ENCODE measurements at regions not wholly inside any gene's neighbourhood (a gene's known extent, or its start where the extent isn't known, plus 50 kb on each side); places are given as distances from the start of the nearest gene placed in this dataset.

DNA sequence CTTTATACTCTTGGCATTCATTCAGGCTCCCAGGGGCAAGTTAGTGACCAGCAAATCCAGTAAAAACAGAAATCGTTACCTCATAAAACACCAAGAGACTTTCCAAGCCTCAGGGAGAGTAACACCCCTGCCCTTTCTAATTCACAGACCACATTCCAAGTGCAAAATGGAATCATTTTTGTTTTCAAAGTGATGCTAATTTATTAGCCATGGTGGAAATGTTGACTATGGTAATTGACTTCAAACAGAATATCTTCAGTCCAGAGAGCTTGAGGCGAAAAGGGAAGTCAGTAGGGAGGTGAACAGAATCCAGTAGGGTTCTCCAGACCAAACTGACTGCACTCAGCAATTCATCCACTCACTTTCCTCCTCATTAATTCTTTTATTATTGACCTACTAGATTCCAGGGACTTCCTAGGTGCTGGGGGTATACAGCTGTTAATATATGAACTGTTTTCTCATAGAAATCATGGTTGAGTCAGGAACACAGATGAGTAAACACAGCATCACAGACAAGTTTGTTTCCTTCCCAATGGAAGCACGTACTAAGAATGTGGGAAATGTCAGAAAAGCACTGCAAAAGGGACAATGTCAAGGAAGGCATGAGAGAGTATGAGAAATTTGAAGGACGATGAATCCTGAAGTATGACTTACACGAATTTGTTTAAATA, 388.5 kb upstream of the C1orf87 start:
- POLR2A ChIA-PET (ENCODE audit: partially characterized antibody), result no interaction called here
- H4K5ac ChIP-seq (ENCODE audit: insufficient read length, low read depth, low read length), result no peak overlapping the region
- no peak overlapping the region for H3K27ac ChIP-seq (ENCODE audit: low read depth, low read length)
- no peak overlapping the region for H2BK120ac ChIP-seq (replicated peaks; ENCODE audit: low read depth, low read length)
- no peak overlapping the region for H3K23ac ChIP-seq (ENCODE audit: insufficient read length)
- no peaks in the 10 kb centered on the region for H3K9me3 ChIP-seq (ENCODE audit: insufficient read depth in 2 of 2, low read depth in 1 of 2, low read length in 1 of 2)
- H4K8ac ChIP-seq (ENCODE audit: extremely low read depth, insufficient read depth, low read length), result no peak overlapping the region
- CTCF ChIA-PET (ENCODE audit: partially characterized antibody), result no interaction called here
- H3K4me3 ChIP-seq (ENCODE audit: extremely low read depth in 1 of 4, insufficient read depth in 2 of 4, low read depth in 3 of 4, low read length in 4 of 4), result no peak overlapping the region
- H3K18ac ChIP-seq (ENCODE audit: extremely low read depth, low read length), result no peak overlapping the region
- H2AK5ac ChIP-seq (ENCODE audit: low read depth, low read length), result no peak overlapping the region
- H2BK12ac ChIP-seq (ENCODE audit: low read depth, low read length), result no peak overlapping the region
- FAIRE-seq, result no peak
- DNase-seq (ENCODE audit: low read depth in 1 of 2, low spot score in 2 of 2), result no peak
- no peaks in the 10 kb centered on the region for H3K36me3 ChIP-seq (ENCODE audit: control insufficient read depth in 2 of 4, insufficient read depth in 4 of 4, low read length in 3 of 4)
- no peak overlapping the region for H4K91ac ChIP-seq (replicated peaks; ENCODE audit: insufficient read length, low read length)
- TF ChIP-seq MAFK (IDR thresholded peaks at IDR 0.05; ENCODE audit: low read depth, low read length) (no peak), SP4 (IDR thresholded peaks at IDR 0.05; ENCODE audit: low read length) (no peak), YY1 (IDR thresholded peaks at IDR 0.05; ENCODE audit: low read depth, low read length) (no peak)
- H3K56ac ChIP-seq (replicated peaks; ENCODE audit: insufficient read length, low read depth, low read length), result no peak overlapping the region
- whole genome bisulfite sequencing, 2 experiments (ENCODE audit: extremely low coverage in 1 of 2, insufficient coverage in 1 of 2, insufficient read length in 1 of 2, insufficient replicate concordance in 2 of 2, low coverage in 1 of 2, low lambda C conversion rate in 2 of 2, missing lambda C conversion rate in 1 of 2), result 85% methylated on average over 5 of the region's 5 CpGs; no CpG with 5 or more reads in 1 of the 2 experiments
- H3K23me2 ChIP-seq (ENCODE audit: low read depth, low read length), result no peaks in the 10 kb centered on the region
- no peaks in the 10 kb centered on the region for H4K20me1 ChIP-seq (replicated peaks in 1 of 2; ENCODE audit: control insufficient read depth in 1 of 2, insufficient read depth in 2 of 2, low read length in 2 of 2)
- no peaks in the 10 kb centered on the region for H3K79me1 ChIP-seq (ENCODE audit: low read depth, low read length)
- H3K4ac ChIP-seq (replicated peaks; ENCODE audit: insufficient read length, low read depth, low read length), result no peak overlapping the region
- H2BK20ac ChIP-seq (ENCODE audit: low read length), result no peak overlapping the region
- H3K14ac ChIP-seq (ENCODE audit: insufficient read length), result no peak overlapping the region
- no peak overlapping the region for H3K9ac ChIP-seq (replicated peaks in 1 of 4; ENCODE audit: extremely low read depth in 1 of 4, low read depth in 3 of 4, low read length in 3 of 4)
- H3K27me3 ChIP-seq (replicated peaks in 1 of 4; ENCODE audit: control insufficient read depth in 3 of 4, extremely low read depth in 1 of 4, insufficient read depth in 3 of 4, low read length in 3 of 4), result no peaks in the 10 kb centered on the region
- no peak overlapping the region for H3K4me2 ChIP-seq (ENCODE audit: insufficient read depth in 1 of 2, low read depth in 2 of 2, low read length in 2 of 2)
- peaks cover 0 to 5% (median 2%) of the 10 kb centered on the region in 4 experiments; a peak in 3 of 7 replicates for H3K4me1 ChIP-seq (replicated peaks in 1 of 4; ENCODE audit: control insufficient read depth in 3 of 4, insufficient read depth in 4 of 4, low read length in 3 of 4)
- no peak overlapping the region for H2AFZ ChIP-seq (ENCODE audit: low read length)
- no peaks in the 10 kb centered on the region for H3K79me2 ChIP-seq (ENCODE audit: control insufficient read depth in 1 of 2, insufficient read depth in 2 of 2, low read length in 2 of 2)
- H2BK5ac ChIP-seq (ENCODE audit: low read depth, low read length), result no peak overlapping the region
- H2BK15ac ChIP-seq (ENCODE audit: low read length), result no peak overlapping the region
